ENCODE measurements at regions not wholly inside any gene's neighbourhood (a gene's known extent, or its start where the extent isn't known, plus 50 kb on each side); places are given as distances from the start of the nearest gene placed in this dataset.

DNA sequence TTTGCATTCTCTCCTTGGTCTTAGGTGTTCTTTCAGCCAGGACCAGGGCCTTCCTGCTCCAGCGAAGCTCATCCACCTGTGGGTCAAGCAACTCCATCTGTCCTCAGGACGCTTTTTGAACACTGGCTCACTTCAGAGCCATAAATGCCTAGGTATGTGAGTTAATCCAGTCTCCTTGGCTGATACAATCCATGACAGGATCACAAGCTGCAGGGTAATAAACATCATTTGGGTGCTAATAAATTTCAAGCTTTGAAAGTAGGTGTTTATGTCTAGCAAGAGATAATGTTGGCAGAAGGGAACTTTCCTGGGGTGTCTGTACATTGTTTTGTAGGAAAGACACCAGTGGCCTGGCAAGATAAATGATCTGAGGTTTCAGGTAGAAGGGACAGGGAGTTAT lies 159.2 kb upstream of the TUT7 start:
- Histone ChIP-seq H3K4me1 (ENCODE audit: insufficient read depth, low read length) (no peaks in the 10 kb centered on the region), H3K36me3 (replicated peaks in 1 of 2; ENCODE audit: control insufficient read depth in 1 of 2, insufficient read depth in 2 of 2, low read length in 2 of 2) (no peaks in the 10 kb centered on the region), H3K27me3 (ENCODE audit: control insufficient read depth in 1 of 2, insufficient read depth in 2 of 2, low read length in 2 of 2) (peaks cover 2 to 20% of the 10 kb centered on the region in 2 experiments; a peak in 2 of 5 replicates), H3K4me2 (ENCODE audit: low read depth, low read length) (no peak overlapping the region), H4K20me1 (ENCODE audit: insufficient read depth, low read length) (no peaks in the 10 kb centered on the region), H3K4me3 (replicated peaks in 1 of 3; ENCODE audit: insufficient read depth in 1 of 3, low read depth in 2 of 3, low read length in 3 of 3) (no peak overlapping the region), H3K27ac (ENCODE audit: extremely low read length, insufficient read depth, low read length) (no peak overlapping the region), H3K79me2 (ENCODE audit: insufficient read depth, low read length) (no peaks in the 10 kb centered on the region), H2AFZ (ENCODE audit: low read length) (no peak overlapping the region), H3K9me3 (ENCODE audit: low read length) (no peaks in the 10 kb centered on the region), H3K9ac (ENCODE audit: insufficient read depth, low read depth, low read length) (no peak overlapping the region)
- no peak for TF ChIP-seq ZFP62 (CRISPR knock-in tag; IDR thresholded peaks at IDR 0.05)
- TF ChIP-seq ZNF34 (CRISPR knock-in tag; IDR thresholded peaks at IDR 0.05; ENCODE audit: borderline replicate concordance), result no peak
- no peak for TF ChIP-seq ARID3A (IDR thresholded peaks at IDR 0.05; ENCODE audit: low read depth, low read length)
- no peak for TF ChIP-seq MLX (CRISPR knock-in tag; IDR thresholded peaks at IDR 0.05)
- TF ChIP-seq ZBTB8A (CRISPR knock-in tag; IDR thresholded peaks at IDR 0.05; ENCODE audit: borderline replicate concordance, low read depth), result no peak
- TF ChIP-seq ZZZ3 (CRISPR knock-in tag; IDR thresholded peaks at IDR 0.05; ENCODE audit: borderline replicate concordance), result no peak
- TF ChIP-seq CENPX (CRISPR knock-in tag; IDR thresholded peaks at IDR 0.05), result no peak
- ChIA-PET CTCF (ENCODE audit: low intra/inter-chr PET ratio, low total read pairs) (no interaction called here), POLR2A (no interaction called here)
- in situ Hi-C loops (cut with HindIII; ENCODE audit: extremely low pct_ligation_motif_present, low pct_unique_long_range_greater_than_20kb) (no loop called here), intact Hi-C loops (cut with micrococcal nuclease; ENCODE audit: unreplicated experiment) (no loop called here)
- FAIRE-seq (no peak), ATAC-seq (no peak), DNase-seq (ENCODE audit: low spot score) (no peak)
- no TSS peak for BruUV-seq (replicated peaks)
- 0% methylated on average over 2 of the region's 2 CpGs for WGBS (ENCODE audit: low lambda C conversion rate)

DNA sequence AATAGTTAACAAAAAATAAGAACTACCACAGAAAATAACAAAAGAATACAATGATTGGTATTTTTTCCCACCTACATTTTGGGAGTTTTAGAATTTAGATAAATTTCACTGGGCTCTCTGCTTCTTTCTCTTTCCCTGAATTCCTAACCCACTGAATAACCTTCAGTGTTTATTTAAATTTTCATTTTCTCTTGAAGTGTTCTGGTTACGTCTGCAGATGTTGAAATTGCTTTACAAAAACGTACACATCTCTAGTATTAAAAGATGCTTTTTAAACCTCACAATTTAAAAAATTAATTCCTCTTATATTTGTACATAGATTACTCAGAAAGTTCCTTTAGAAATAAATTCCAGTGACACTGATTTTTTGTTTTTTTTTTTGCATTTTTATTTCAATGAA lies 158.7 kb upstream of the TUT7 start:
- Histone ChIP-seq H3K4me2 (ENCODE audit: low read depth, low read length) (no peak overlapping the region), H3K9ac (ENCODE audit: insufficient read depth, low read depth, low read length) (no peak overlapping the region), H3K4me3 (replicated peaks in 1 of 3; ENCODE audit: insufficient read depth in 1 of 3, low read depth in 2 of 3, low read length in 3 of 3) (no peak overlapping the region), H4K20me1 (ENCODE audit: insufficient read depth, low read length) (no peaks in the 10 kb centered on the region), H3K27ac (ENCODE audit: extremely low read length, insufficient read depth, low read length) (no peak overlapping the region), H3K9me3 (ENCODE audit: low read length) (no peaks in the 10 kb centered on the region), H3K27me3 (ENCODE audit: control insufficient read depth in 1 of 2, insufficient read depth in 2 of 2, low read length in 2 of 2) (peaks cover 2 to 20% of the 10 kb centered on the region in 2 experiments; a peak in 2 of 5 replicates), H3K4me1 (ENCODE audit: insufficient read depth, low read length) (no peaks in the 10 kb centered on the region), H3K79me2 (ENCODE audit: insufficient read depth, low read length) (no peaks in the 10 kb centered on the region), H3K36me3 (replicated peaks in 1 of 2; ENCODE audit: control insufficient read depth in 1 of 2, insufficient read depth in 2 of 2, low read length in 2 of 2) (no peaks in the 10 kb centered on the region), H2AFZ (ENCODE audit: low read length) (no peak overlapping the region)
- ChIA-PET CTCF (ENCODE audit: low intra/inter-chr PET ratio, low total read pairs) (no interaction called here), POLR2A (no interaction called here)
- DNase-seq (ENCODE audit: low spot score), result no peak
- in situ Hi-C loops (cut with HindIII; ENCODE audit: extremely low pct_ligation_motif_present, low pct_unique_long_range_greater_than_20kb) (no loop called here), intact Hi-C loops (cut with micrococcal nuclease; ENCODE audit: unreplicated experiment) (no loop called here)
- no TSS peak for BruUV-seq (replicated peaks)
- WGBS (ENCODE audit: low lambda C conversion rate), result 6% methylated on average over 2 of the region's 2 CpGs
- FAIRE-seq, result no peak
- ATAC-seq, result no peak
- TF ChIP-seq ZSCAN20 (CRISPR knock-in tag; IDR thresholded peaks at IDR 0.05; ENCODE audit: borderline replicate concordance) (no peak), MAF1 (CRISPR knock-in tag; IDR thresholded peaks at IDR 0.05; ENCODE audit: borderline replicate concordance) (no peak), RFXANK (CRISPR knock-in tag; IDR thresholded peaks at IDR 0.05) (no peak), ADNP (CRISPR knock-in tag; IDR thresholded peaks at IDR 0.05) (no peak), ISX (CRISPR knock-in tag; conservative IDR thresholded peaks at IDR 0.05) (no peak), HNF4A (CRISPR knock-in tag; IDR thresholded peaks at IDR 0.05) (no peak), ZNF337 (CRISPR knock-in tag; IDR thresholded peaks at IDR 0.05; ENCODE audit: borderline replicate concordance, low read depth) (no peak), SIN3B (IDR thresholded peaks at IDR 0.05; ENCODE audit: low read length) (no peak)
- TF ChIP-seq, protein P1, sequence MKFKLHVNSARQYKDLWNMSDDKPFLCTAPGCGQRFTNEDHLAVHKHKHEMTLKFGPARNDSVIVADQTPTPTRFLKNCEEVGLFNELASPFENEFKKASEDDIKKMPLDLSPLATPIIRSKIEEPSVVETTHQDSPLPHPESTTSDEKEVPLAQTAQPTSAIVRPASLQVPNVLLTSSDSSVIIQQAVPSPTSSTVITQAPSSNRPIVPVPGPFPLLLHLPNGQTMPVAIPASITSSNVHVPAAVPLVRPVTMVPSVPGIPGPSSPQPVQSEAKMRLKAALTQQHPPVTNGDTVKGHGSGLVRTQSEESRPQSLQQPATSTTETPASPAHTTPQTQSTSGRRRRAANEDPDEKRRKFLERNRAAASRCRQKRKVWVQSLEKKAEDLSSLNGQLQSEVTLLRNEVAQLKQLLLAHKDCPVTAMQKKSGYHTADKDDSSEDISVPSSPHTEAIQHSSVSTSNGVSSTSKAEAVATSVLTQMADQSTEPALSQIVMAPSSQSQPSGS (CRISPR knock-in tag; IDR thresholded peaks at IDR 0.05), result no peak

Data from HepG2 (cell line).